WI38 (cell line): ENCODE measurements at regions not wholly inside any gene's neighbourhood (a gene's known extent, or its start where the extent isn't known, plus 50 kb on each side); places are given as distances from the start of the nearest gene placed in this dataset.

Experiments used
- H3K4me3 ChIP-seq: 2 replicates; pipeline ENCODE4 v1.5.1; 2011; ENCODE audit warnings: low read depth, mild to moderate bottlenecking, control low read depth, low read length
- TF ChIP-seq, protein P1 (sequence below): IDR thresholded peaks from 2 replicates; pipeline ENCODE4 v1.5.1; 2012; ENCODE audit warnings: low read depth, mild to moderate bottlenecking, control low read depth, low read length

DNA sequence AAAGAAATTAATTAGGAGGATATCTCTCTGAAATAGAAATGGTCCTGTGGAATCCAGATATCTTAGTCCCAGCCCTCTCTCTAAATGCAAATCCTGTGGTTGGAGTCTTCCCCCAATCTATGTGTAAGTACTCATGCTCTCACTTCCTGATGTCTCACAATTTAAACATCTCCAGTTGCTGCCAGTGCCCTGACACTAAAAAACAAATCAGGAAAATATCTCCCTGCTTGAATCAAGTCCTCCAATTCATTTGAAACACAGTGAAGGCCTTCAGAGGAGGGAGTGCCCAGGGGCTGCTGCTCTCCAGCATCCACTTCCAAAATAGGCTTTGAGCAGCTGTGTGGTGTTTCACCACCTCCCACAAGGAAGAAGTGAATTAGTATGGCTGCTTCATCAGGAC, 413.8 kb downstream of the RAD51AP2 start:
- H3K4me3 ChIP-seq = no peak overlapping the region
- TF ChIP-seq, protein P1, sequence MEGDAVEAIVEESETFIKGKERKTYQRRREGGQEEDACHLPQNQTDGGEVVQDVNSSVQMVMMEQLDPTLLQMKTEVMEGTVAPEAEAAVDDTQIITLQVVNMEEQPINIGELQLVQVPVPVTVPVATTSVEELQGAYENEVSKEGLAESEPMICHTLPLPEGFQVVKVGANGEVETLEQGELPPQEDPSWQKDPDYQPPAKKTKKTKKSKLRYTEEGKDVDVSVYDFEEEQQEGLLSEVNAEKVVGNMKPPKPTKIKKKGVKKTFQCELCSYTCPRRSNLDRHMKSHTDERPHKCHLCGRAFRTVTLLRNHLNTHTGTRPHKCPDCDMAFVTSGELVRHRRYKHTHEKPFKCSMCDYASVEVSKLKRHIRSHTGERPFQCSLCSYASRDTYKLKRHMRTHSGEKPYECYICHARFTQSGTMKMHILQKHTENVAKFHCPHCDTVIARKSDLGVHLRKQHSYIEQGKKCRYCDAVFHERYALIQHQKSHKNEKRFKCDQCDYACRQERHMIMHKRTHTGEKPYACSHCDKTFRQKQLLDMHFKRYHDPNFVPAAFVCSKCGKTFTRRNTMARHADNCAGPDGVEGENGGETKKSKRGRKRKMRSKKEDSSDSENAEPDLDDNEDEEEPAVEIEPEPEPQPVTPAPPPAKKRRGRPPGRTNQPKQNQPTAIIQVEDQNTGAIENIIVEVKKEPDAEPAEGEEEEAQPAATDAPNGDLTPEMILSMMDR = no peak

DNA sequence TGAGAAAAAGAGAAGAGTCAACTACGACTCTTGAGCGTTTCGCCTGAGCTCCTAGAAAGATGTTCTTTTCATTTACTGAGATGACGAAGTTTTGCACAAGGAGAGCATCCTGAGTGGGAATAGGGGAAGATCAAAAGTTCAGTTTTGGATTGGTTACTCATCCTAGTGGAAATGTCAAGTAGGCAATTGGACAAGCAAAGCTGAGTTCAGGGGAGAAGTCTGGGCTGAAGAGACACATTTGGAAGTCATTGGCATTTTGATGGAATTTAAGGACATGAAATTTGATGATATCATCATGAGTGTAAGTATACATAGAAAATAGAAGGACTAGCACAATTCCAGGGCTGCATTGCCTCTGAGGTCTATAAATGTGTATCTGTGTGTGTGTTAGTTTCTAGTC, 416.6 kb downstream of the RAD51AP2 start:
- no peak overlapping the region for H3K4me3 ChIP-seq
- TF ChIP-seq, protein P1 = no peak

DNA sequence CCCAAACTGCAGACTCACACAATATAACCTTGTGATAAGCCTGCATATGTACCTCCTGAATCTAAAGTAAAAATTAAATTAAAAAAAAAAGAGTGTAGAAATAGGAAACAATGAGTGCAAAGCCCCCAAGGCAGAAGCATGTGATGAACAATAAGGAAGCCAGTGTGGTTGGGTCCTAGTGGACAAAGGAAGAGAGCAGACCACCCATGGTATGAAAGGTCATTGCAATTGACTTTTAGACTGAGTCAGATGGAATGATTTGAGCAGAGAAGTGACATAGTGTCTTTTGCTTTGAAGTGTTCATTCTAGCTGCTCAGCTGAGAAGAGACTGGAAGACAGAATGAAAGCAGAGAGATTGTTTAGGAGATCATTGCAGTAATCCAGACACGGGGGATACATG, 417.1 kb downstream of the RAD51AP2 start:
- H3K4me3 ChIP-seq = no peak overlapping the region
- TF ChIP-seq, protein P1 = no peak

DNA sequence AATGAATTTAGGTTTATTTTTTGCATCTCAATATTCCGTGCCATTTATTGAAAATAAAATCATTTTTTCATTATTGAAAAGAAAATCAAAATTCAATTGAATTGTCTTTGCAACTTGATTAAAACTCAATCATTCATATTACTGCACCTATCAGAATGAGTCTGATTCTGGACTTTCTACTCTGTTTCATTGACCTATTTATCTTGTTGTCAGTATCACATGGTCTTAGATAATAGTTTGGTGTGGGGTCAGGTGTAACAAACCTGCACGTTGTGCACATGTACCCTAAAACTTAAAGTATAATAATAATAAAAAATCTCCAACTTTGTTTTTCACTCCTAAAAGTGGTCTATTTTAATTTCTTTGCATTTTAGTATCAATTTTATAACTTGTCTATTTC, 422.9 kb downstream of the RAD51AP2 start:
- no peak overlapping the region for H3K4me3 ChIP-seq
- TF ChIP-seq, protein P1 = no peak

DNA sequence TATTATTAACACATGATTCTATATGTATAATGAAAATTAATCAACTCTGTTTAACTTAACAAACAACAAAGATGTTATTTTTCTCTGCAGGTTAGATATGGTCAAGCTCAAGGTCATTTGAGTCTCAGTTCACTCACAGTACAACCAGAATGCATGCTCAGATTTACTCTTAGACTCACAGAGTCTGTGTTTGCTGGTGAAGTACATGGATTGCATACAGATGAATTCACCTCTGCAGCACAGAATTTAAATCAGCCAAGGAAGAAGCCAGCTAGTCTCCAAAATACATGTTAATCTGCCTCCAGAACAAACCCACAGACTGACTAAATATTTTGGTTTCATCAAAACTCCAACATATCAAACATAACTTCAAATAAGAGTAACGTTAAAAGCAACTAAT, 424.5 kb downstream of the RAD51AP2 start:
- no peak overlapping the region for H3K4me3 ChIP-seq
- TF ChIP-seq, protein P1 = no peak

DNA sequence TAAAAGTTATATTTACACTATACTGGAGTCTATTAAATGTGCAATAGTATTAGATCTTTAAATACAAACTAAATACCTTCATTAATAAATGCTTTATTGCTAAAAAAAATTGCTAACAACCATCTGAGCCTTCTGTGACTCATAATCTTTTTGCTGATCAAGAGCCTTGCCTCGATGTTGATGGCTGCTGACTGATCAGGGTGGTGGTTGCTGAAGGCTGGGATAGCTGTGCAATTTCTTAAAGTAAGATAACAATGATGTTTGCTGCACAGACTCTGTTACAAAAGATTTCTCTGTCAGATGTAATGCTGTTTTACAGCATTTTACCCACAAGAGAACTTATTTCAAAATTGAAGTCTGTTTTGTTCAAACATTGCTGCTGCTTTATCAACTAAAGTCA, 421.4 kb upstream of the CYRIA start:
- TF ChIP-seq, protein P1 = no peak
- H3K4me3 ChIP-seq = no peak overlapping the region

DNA sequence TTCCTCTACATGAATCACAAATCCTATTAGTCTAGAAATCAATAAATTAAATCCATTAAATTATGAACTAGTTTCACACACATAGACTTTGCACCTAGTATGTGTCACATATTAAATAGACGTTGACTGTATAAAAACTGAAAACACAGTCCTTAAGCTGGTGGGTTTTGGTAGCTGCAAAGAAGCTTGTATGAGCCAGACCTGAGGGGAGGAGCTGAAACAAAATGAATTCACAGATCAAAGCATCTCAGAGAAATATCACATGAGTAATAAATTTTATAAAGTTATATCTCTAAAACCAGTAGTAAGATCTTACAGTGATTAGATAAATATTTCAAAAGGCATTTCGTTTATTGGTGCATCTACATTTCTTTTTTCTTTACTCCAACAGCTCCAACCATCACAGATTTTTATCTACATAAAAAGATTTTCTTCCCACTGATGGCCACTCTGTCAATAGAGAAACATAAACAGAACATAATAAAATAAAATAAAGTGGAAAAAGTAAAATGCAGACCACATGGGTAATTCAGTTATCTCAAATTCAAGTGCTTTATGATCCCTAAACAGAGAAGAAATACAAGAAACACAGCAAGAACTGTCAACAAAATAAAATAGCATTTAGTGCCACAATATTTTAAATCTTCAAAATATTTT, 420.0 kb upstream of the CYRIA start:
- no peak overlapping the region for H3K4me3 ChIP-seq
- TF ChIP-seq, protein P1 = no peak
